Retinal pigment epithelial cell (primary cell): ENCODE measurements at regions not wholly inside any gene's neighbourhood (a gene's known extent, or its start where the extent isn't known, plus 50 kb on each side); places are given as distances from the start of the nearest gene placed in this dataset.
"Not testable (repeated sequence)": the region's sequence is repeated elsewhere in the genome, so short reads cannot be mapped to it uniquely, and the experiment has no call there.

Source experiments
- DNase-seq: peaks from one replicate; pipeline ENCODE4 v3.0.0-alpha.2; 2010; ENCODE audit warnings: low read depth
- H3K4me3 ChIP-seq: 2 replicates; pipeline ENCODE4 v1.5.1; 2011; ENCODE audit warnings: mild to moderate bottlenecking, low read length, control low read depth, moderate library complexity
- CTCF ChIP-seq: conservative IDR thresholded peaks from 2 replicates; pipeline ENCODE4 v1.5.1; 2011; ENCODE audit warnings: low read depth, low read length, control low read depth, inconsistent platforms

GRCh38 chr15:75112278-75112847, 89.0 kb downstream of the PPCDC start:
- no peak for TF ChIP-seq CTCF
- no peak for DNase-seq
- no peak overlapping the region for H3K4me3 ChIP-seq

- DNase-seq, result no peak
- no peak for TF ChIP-seq CTCF
- H3K4me3 ChIP-seq, result no peak overlapping the region
Measured at GRCh38 chr15:75112848-75113492, 88.7 kb upstream of the C15orf39 start.

GRCh38 chr15:75114327-75114726, 87.4 kb upstream of the C15orf39 start:
- no peak for DNase-seq
- TF ChIP-seq CTCF, result no peak
- H3K4me3 ChIP-seq, result no peak overlapping the region

GRCh38 chr15:75114796-75115195, 86.9 kb upstream of the C15orf39 start:
- H3K4me3 ChIP-seq, result no peak overlapping the region
- no peak for TF ChIP-seq CTCF
- no peak for DNase-seq

DNA sequence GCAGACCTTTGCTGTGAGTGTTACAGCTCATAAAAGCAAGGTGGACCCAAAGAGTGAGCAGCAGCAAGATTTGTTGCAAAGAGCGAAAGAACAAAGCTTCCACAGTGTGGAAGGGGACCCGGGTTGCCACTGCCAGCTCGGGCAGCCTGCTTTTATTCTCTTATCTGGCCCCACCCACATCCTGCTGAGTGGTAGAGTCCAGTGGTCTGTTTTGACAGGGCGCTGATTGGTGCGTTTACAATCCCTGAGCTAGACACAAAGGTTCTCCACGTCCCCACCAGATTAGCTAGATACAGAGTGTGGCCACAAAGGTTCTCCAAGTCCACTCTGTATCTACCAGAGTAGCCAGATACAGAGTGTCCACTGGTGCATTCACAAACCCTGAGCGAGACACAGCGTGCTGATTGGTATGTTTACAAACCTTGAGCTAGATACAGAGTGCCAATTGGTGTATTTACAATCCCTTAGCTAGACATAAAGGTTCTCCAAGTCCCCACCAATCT, 86.2 kb upstream of the C15orf39 start:
- not testable (repeated sequence) for DNase-seq, H3K4me3 ChIP-seq

DNA sequence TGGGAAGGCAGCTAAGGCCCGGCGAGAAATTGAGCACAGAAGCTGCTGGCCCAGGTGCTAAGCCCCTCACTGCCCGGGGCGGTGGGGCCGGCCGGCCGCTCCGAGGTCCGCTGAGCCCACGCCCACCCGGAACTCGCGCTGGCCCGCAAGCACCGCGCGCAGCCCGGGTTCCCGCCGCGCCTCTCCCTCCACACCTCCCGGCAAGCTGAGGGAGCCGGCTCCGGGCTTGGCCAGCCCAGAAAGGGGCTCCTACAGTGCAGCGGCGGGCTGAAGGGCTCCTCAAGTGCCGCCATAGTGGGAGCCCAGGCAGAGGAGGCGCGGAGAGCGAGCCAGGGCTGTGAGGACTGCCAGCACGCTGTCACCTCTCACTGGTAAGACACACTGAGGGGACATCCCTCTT, 85.5 kb upstream of the C15orf39 start:
- DNase-seq, H3K4me3 ChIP-seq: not testable (repeated sequence)

DNA sequence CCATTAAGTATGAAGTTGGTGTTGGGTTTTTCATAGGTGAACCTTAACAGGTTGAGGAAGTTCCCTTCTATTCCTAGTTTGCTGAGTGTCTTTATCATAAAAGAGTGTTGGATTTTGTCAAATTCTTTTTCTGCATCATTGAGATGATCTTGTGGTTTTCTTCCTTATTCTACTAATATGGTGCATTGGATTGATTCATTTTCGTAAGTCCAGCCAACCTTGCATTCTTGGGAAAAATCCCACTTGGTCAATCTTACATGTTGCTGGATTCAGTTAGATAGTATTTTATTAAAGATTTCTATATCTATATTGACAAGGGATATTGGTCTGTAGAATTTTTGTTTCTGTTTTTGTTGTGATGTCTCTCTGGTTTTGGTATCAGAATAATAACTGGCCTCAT, 83.7 kb upstream of the C15orf39 start:
- no peak overlapping the region for H3K4me3 ChIP-seq
- DNase-seq, result no peak
- no peak for TF ChIP-seq CTCF

- not testable (repeated sequence) for DNase-seq, H3K4me3 ChIP-seq
Measured at GRCh38 chr15:75119312-75119711, 82.4 kb upstream of the C15orf39 start.

GRCh38 chr15:75121491-75121890, 80.2 kb upstream of the C15orf39 start:
- no peak overlapping the region for H3K4me3 ChIP-seq
- DNase-seq, result no peak
- TF ChIP-seq CTCF, result no peak
